GM21723 (cell line): ENCODE measurements at regions not wholly inside any gene's neighbourhood (a gene's known extent, or its start where the extent isn't known, plus 50 kb on each side); places are given as distances from the start of the nearest gene placed in this dataset.
"Not testable (repeated sequence)": the region's sequence is repeated elsewhere in the genome, so short reads cannot be mapped to it uniquely, and the experiment has no call there.

Source experiments
- ATAC-seq: cut with Tn5 transposase; IDR thresholded peaks from one replicate; pipeline ENCODE4 v1.9.1; 2021; ENCODE audit warnings: mild to moderate bottlenecking, moderate library complexity; ENCODE audit not compliant: unreplicated experiment

GRCh38 chr21:10363321-10363720 is 158.1 kb upstream of the TPTE start:
- ATAC-seq = not testable (repeated sequence)

GRCh38 chr21:10366210-10366609 is 155.2 kb upstream of the TPTE start:
- ATAC-seq = not testable (repeated sequence)

GRCh38 chr21:10367586-10367985 is 153.8 kb upstream of the TPTE start:
- ATAC-seq = not testable (repeated sequence)

- not testable (repeated sequence) for ATAC-seq
These were observed 153.0 kb upstream of the TPTE start for GRCh38 chr21:10368323-10368798.

- ATAC-seq = not testable (repeated sequence)
These were observed 152.1 kb upstream of the TPTE start for GRCh38 chr21:10369289-10369688.

GRCh38 chr21:10377758-10378157 is 143.6 kb upstream of the TPTE start:
- not testable (repeated sequence) for ATAC-seq

GRCh38 chr21:10379816-10380215 is 141.6 kb upstream of the TPTE start:
- ATAC-seq = not testable (repeated sequence)

GRCh38 chr21:10381687-10382060 is 139.7 kb upstream of the TPTE start:
- ATAC-seq = not testable (repeated sequence)

GRCh38 chr21:10382135-10382534 is 139.2 kb upstream of the TPTE start:
- ATAC-seq = not testable (repeated sequence)

- ATAC-seq = not testable (repeated sequence)
These were observed 138.8 kb upstream of the TPTE start for GRCh38 chr21:10382580-10382979.

- ATAC-seq = not testable (repeated sequence)
These were observed 137.8 kb upstream of the TPTE start for GRCh38 chr21:10383571-10383970.

GRCh38 chr21:10384304-10384861 is 137.0 kb upstream of the TPTE start:
- ATAC-seq = not testable (repeated sequence)

- not testable (repeated sequence) for ATAC-seq
These were observed 136.2 kb upstream of the TPTE start for GRCh38 chr21:10385202-10385601.

GRCh38 chr21:10385898-10386527 is 135.4 kb upstream of the TPTE start:
- not testable (repeated sequence) for ATAC-seq

GRCh38 chr21:10387692-10388450 is 133.5 kb upstream of the TPTE start:
- ATAC-seq = not testable (repeated sequence)

GRCh38 chr21:10388625-10389024 is 132.8 kb upstream of the TPTE start:
- ATAC-seq = not testable (repeated sequence)

GRCh38 chr21:10392301-10392700 is 129.1 kb upstream of the TPTE start:
- not testable (repeated sequence) for ATAC-seq

GRCh38 chr21:10395963-10396362 is 125.4 kb upstream of the TPTE start:
- ATAC-seq = not testable (repeated sequence)

GRCh38 chr21:10397495-10397915 is 123.9 kb upstream of the TPTE start:
- not testable (repeated sequence) for ATAC-seq

GRCh38 chr21:10398692-10399489 is 122.5 kb upstream of the TPTE start:
- not testable (repeated sequence) for ATAC-seq
